Stimulated activated naive CD4-positive, alpha-beta T cell treated with Interleukin-2 at 50 U/mL for 16 hours (primary cell): ENCODE measurements at regions not wholly inside any gene's neighbourhood (a gene's known extent, or its start where the extent isn't known, plus 50 kb on each side); places are given as distances from the start of the nearest gene placed in this dataset.
"Not testable (repeated sequence)": the region's sequence is repeated elsewhere in the genome, so short reads cannot be mapped to it uniquely, and the experiment has no call there.

Experiments used
- DNase-seq: peaks from one replicate; lab custom pipeline; 2025; lab: John Stamatoyannopoulos, UW

DNA sequence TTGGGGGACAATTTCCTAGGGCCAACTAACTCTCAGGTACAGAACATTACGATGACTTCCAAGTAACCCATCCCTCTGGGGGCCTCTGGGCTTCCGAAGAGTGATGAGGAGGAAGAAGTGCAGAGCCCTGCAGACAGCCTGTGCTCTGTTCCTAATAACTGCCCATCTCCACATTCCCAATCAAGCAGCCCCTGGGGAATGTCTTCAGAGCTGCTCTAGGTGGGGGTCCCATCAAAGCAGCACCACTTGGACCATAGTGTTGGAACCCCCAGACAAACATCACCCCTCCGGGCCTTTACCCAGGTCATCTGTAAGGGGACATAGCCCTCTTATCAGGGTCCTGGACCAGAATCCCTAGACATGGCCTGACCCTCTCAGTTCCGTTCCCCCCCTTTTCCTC, 357.3 kb downstream of the NPHP4 start:
- no peak for DNase-seq

DNA sequence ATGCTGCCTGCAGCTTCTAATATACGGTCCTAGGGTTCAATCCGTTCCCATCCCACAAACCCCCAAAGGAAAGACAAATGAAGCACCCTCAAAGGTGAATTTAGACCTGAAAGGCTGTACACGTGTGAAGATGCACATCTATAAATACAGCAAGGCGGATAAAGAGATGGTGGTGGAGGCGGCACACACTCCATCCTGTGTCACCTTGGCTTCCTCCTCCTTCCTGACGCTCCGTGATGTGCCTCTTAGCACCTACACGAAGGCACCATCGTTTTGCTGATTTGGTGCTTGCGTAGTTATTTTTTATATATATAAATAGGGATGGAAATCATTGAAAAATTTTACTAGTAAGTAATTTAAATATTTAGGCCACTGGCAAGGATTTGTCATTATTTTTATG, 359.4 kb downstream of the NPHP4 start:
- no peak for DNase-seq

DNA sequence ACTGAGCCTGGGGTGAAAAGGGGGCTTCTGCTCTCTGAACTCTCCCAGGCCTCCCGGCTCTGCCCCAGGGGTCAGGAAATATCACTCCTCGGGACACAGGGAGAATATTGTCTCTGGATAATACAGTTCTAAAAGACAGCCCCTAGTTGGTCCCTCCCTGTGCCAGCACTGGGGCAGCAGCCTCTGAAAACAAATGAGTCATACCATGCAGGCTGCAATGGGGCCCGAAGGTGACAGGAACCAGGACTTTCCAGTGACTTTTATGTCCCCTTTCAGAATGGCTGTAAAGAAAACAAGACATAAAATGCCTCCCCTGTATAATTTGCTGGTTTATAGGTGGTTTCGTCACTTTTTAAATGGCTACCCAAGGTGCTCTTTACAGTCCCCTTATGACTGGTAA, 360.0 kb downstream of the NPHP4 start:
- no peak for DNase-seq

DNA sequence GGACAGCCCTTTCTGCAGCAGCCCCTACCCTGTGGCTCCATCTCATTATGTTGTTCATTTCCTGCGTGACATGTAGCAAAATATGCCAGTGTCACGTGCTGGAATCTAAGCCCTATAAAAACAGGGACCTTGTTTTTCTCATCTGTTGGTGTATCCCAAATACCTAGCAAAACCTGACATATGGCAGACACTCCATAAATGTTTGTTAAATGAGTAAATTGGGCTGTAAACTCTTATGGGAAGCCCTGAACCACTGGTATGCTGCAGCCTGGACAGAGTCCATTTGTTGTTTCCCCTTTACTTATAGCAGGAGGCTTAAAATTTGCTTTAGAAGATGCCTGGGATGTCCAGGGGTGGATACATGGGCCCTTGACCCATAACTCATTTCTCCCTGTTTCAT, 363.8 kb downstream of the NPHP4 start:
- no peak for DNase-seq

DNA sequence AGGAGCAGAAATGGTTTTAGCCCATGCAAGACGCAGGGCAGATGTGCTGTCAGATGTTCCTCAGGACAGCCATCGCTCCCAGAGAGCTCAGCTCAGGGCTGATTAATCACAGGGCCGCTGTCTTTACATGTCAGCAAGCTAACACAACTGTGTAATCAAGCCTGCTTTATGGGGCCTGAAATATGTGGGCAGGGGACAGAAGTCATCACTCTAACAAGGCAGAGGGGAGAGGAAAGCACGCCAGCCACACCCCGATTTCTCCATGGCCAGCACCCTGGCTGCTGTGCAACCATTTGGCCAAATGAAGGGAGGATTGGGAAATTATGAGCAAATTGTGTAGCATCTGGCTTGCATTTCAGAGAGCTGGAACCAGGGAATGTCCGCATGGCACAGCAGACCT, 368.8 kb downstream of the NPHP4 start:
- no peak for DNase-seq

DNA sequence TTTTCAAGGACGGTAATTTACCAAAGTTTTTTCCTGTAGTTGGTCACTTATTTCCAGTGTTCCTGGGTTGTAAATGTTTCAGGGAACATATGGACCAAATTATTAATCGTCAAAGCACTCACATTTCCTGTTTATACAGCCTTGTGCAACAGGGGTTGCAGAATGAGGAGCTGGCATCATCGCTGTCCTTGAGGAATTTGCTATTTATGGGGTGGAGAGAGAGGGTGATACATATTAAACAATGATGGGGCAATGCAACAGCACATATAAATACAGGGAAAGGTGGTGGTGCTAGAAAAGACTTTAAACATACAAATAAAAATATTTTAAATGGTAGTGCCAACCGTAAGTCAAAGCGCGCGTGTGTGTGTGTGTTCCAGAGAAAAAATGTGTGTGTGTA, 369.8 kb downstream of the NPHP4 start:
- no peak for DNase-seq

DNA sequence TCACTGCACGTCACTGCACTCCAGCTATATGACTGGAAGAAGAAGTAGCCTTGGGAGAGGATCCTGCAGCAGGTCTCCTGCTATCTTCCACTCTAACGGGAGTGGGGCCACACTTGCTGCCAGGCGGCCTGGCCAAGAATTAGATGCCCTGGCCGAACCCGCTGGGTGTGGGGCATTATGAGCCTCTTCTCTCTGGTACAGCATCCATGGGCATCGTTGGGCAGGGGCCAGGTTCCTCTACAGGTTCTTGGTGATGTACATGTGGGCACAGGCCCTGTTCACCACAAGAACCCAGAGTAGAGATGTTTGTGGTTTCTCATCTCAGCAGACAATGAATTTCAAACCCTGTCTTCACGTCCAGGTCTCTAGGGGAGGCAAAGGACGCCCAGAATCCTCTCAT, 370.5 kb downstream of the NPHP4 start:
- no peak for DNase-seq

DNA sequence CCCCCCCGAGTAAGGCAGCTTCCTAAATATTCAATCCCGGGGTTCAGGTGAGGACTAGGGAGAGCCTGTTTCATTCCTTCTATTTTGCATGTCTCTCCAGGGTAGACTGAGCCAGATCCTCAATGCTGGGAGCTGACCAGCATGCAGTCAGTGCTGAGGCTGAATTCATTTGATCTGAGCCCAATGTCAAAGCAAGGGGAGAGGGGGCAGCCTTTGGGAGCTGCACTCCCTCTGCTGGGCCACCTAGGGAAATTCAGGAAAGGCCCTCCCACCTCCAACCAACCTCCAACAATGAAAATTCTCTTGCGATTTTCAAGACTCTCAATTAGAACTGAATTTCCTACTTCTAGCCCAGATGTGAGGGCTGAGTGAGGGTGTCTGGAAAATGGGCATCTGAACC, 371.2 kb downstream of the NPHP4 start:
- no peak for DNase-seq

DNA sequence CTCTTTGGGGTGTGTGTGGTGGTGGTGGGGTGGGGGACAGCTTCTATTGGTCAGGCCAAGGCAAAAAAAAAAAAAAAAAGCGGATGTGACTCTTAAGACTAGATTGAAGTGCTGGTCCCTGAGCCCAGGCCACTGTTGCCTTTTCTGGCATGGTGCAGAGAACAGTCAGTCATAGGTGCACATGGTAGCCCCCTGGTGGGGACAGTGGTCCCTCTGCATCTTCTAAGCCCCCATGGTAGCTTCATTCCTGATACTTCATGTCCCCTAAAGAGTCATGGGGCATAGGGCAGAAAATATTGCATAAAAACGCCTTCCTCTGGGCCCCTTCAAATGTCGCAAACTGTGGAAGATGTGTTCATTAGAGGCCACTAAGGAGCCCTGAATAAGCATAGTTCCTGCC, 371.8 kb downstream of the NPHP4 start:
- DNase-seq = no peak

DNA sequence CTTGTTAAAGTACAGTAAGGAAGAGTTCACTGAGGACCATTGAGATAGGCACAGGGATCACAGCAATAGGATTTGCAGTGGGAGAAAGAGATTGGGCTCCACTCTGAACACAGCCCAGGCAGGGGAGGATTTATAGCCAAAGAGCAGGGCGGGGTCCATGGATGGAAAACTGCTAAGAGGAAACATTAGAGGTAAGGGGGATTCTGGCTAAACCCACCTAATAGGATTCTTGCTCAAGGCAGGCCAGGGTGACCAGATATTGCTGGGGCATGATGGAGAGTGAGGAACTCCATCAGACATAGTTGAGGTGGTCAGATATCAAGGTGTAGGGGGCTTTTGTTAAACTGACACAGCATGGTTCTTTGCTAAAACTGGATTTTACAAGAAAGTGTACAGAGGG, 372.8 kb downstream of the NPHP4 start:
- no peak for DNase-seq

DNA sequence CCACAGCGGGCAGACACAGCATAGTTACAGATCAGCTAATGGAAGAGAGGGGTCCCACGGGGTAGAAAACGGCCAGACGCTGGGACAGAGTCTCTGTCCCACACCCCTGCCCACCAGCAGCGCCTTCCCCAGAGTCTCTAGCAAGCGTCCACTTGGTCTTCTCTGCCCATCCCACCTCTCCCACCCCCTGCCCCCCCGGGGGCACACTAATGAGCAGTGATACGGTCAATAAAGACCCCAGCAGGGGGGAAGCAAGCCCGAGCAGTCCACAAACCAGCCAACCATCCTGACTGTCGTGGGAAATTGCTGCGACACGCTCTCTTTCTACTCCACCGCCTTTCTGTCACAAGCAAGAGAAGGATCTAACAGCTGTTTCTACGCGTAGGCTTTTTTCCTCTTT, 374.7 kb downstream of the NPHP4 start:
- no peak for DNase-seq

DNA sequence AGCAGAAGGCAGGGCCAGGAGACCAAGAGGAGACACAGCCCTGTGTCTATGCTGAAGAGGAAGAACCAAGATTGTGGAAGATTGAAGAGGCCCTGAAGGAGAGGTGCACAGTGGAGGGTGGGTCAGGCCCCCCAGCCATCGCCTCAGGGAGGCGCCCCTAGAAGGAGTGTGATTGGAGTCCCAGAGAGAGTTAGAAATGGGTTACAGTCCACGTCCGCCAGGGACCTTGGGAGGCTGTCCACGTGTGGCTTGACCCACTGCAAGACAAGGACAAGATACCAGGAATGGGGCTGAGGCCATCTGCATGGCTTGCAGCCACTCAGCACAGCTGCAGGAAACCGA, 375.1 kb downstream of the NPHP4 start:
- DNase-seq = no peak

DNA sequence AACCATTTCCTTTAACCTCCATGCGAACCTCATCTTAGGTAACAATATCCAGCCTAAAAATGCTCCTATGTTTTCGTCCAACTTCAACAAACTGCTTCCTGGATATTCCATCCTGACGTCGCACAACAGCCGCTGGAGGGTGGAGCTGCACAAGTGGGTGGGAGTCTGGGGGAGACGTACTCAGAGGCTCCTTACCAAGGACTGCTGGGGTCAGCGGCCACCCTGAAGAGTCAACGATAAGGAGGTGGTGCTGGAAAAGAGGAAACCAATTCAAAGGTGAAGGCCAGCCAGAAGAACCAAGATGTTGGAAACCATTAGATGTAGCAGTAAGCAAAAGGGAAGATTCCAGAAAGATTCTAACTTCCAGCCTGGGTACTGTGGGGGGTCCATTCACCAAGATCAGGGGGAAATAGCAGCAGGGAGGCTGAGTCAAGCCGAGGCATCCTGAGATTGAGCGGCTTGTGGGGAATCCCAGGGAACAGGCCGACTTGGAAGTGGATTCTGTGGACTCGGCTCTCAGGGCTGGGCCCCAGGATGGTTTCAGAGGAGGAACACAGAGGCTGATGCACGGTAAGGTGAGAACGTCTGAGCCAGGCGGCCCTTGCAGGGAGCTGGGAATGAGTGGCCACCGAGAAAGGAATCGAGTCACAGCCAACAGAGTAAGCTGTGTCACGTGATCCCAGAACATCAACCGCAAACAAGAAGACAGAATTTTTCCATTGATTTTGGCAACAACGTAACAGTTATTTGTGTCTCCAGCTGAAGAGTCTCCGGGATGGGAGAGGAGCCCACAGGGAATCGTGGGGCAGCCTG, 375.7 kb downstream of the NPHP4 start:
- DNase-seq = no peak

DNA sequence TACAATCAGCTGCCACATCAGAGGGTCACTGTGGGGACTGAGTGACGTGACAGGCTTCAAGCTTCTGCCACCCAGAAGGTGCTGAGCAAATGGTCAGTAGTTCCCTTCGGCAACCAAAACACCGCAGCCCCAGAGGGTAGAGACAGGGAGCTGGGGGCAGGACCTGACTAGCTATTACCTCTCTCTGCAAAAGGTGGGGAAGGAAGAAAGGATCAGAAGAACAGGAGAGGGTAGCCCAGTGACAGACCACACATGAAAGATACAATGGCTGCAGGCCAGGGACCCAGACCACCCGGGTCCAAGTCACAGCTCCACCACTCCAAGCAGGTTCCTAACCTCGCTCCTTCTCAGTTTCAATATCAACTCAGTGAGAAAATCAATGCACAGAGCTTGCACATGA, 377.1 kb downstream of the NPHP4 start:
- DNase-seq = no peak

DNA sequence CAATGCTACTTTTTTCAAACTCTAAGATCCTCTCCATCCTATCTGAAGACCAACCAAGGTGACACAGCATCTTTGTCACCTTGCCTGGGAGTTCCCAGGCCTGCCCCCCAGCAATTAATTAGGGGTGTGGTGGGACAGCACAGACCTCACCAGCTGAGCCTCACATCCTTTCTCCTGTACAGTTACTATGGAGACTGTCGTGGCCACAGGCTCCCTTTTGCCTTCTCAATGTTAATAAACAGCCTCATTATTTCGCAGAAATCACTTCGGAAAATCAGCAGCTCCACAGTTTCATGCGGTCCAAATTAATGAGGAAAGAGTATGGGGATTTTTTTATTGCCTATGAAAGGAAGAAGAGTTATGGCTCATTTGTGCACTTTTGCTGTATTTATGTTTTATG, 378.3 kb downstream of the NPHP4 start:
- no peak for DNase-seq

DNA sequence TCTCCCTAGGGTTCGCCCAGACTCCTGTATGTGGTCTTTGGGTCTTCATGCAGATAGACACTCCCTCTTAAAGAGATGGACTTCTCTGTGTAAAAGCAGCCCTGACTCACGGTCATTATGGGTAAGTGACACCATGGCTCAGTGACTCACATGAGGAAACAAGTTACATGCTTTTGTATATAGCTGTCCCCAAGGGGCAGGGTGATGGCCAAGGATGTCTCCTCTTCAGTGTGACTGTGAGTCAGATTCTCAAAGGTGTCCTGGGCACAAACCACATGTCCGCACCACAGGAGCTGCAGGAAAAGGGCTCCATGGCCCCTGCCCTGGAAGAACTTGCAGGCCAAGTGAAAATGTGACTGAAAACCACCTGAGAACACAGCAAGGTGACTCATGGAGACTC, 380.4 kb downstream of the NPHP4 start:
- DNase-seq = no peak

DNA sequence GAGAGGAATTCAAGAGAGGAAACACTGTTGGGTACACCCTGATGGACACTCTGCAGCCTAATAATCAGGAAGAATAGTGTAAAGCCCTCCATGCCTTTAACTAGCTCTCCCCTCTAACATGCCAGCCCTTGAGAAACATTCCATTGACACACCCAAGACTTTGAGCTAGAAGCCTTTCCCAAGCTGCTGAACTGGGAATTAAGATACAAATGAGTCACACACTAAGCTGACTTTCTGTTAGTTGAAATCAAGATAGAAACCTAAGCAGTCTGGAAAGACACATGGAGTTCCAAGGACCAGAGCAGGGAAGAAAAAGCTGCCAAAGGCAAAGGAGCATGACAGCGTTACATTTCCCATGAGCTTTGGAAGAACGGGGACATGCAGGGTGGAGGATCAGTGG, 380.8 kb downstream of the NPHP4 start:
- DNase-seq = no peak

DNA sequence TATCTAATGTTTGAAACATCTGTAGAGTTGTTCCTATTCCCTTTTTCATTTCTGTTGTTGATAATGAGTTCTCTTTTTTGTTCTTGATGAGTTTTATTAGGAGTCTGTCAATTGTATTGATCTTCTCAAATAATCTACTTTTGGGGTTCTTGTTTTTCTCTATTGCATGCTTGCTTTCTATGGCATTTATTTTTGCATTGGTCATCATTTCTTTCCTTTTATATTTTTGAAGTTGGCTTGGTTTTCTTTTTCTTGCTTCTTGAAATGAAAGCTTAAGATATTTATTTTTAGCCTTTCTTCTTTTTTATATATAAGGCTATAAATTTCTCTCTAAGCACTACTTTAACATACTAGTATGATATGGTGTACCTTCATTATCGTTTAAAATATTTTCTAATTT, 381.8 kb downstream of the NPHP4 start:
- no peak for DNase-seq

DNA sequence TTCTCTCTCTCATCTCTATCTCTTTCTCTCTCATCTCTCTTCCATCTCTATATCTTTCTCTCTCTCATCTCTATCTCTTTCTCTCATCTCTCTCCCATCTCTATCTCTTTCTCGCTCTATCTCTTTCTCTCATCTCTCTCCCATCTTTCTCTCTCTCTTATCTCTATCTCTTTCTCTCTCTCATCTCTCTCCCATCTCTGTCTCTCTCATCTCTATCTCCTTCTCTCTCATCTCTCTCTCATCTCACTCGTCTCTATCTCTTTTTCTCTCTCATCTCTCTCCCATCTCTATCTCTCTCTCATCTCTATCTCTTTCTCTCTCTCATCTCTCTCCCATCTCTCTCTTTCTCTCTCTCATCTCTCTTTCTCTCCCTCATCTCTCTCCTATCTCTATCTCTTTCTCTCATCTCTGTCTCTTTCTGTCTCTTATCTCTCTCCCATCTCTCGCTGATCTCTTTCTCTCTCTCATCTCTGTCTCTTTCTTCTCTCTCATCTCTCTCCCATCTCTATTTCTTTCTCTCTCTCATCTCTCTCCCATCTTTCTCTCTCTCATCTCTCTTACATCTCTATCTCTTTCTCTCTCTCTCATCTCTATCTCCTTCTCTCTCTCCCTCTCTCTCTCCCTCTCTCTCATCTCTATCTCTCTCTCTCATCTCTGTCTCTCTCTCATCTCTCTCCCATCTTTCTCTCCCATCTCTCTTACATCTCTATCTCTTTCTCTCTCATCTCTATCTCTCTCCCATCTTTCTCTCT, 388.7 kb downstream of the NPHP4 start:
- DNase-seq = no peak

DNA sequence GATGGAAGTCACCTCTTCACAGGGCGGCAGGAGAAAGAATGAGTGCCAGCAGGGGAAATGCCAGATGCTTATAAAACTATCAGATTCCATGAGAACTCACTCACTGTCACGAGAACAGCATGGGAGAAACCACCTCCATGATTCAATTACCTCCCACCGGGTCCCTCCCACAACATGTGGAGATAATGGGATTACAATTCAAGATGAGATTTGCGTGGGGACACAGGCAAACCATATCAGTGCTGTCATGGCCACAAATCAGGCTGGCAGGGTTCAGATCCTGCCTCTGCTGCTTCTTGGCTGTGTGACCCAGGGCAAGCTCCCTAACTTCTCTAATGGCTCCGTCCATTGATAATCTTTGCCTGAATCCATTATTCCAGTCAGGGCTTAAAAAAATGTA, 389.5 kb downstream of the NPHP4 start:
- DNase-seq = not testable (repeated sequence)

DNA sequence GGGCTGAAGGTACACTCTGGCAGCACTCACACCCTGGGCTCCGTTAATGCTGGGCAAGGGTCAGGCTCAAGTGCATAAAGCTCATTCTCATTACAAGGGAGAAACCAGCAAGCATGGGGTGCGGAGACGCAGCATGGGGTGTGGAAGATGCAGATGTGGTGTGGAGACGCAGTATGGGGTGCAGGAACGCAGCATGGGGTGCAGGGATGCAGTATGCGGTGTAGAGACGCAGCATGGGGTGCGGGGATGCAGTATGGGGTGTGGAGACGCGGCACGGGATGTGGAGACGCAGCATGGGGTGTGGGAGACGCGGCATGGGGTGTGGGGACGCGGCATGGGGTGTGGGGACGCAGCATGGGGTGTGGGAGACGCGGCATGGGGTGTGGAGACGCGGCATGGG, 390.7 kb downstream of the NPHP4 start:
- DNase-seq = no peak

DNA sequence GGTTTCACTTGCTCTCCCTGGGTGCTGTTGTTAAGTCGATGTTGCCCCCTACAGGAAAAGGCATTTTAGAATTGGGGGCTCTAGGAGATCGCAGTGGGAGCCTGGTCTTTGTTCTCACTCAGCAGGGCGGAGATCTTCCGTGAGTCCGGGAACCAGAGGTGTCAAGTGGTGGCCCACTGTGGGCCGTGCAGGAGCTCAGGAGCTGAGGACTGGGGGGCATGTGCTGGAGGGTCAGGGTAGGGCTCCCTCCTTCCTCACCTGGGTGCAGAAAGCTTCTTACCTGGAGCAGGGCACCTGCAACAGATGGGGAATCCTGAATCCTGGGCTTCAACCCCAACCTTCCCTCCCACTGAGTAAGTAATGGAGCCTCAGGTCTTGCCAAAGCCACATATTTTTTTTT, 392.7 kb downstream of the NPHP4 start:
- DNase-seq = no peak

DNA sequence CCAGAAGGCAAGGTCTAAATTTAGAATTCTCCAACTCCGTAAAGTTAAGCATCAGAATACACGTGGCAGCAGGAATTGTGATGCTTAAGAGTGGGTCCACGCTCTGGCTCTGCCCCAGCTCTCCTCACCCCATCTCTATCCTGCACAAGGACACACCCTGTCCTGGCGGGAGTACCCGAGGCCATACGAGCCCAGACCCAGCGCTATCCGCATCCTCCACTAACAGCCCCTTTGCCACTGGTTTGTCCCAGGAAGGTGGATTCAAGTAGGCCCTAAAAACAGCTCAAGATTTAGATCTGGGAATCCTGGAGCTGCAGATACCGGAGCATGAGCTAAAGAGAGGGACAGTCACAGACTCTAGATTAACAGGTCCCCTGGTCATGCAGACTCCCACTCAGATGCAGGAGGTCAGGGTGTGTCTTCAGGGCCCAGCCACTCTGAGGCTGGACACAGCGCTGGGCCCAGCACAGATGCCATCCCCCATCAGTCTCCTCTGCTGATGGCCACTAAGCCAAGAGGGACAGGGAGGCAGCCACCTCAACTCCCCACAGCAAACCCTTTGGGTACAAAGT, 393.3 kb downstream of the NPHP4 start:
- no peak for DNase-seq
